SK-N-SH (cell line): ENCODE measurements at regions not wholly inside any gene's neighbourhood (a gene's known extent, or its start where the extent isn't known, plus 50 kb on each side); places are given as distances from the start of the nearest gene placed in this dataset.

Source experiments
- CTCF ChIP-seq: fragments of 200-600 bp; sonication (generic); IDR thresholded peaks from 2 replicates; pipeline ENCODE4 v1.6.1; 2017; ENCODE audit warnings: antibody characterized with exemption, mild to moderate bottlenecking, moderate library complexity
- POLR2AphosphoS5 ChIP-seq: IDR thresholded peaks from 2 replicates; pipeline ENCODE4 v1.6.1; 2012; ENCODE audit warnings: low read depth, low read length
- RFX5 ChIP-seq: IDR thresholded peaks from 2 replicates; pipeline ENCODE4 v1.6.1; 2012; ENCODE audit warnings: mild to moderate bottlenecking, improper control_type of control experiment, low read length

GRCh38 chr18:38984968-38985367, 1419.4 kb upstream of the CELF4 start:
- TF ChIP-seq CTCF (no peak), RFX5 (no peak), POLR2AphosphoS5 (no peak)
